HEK293 (cell line): ENCODE measurements at regions not wholly inside any gene's neighbourhood (a gene's known extent, or its start where the extent isn't known, plus 50 kb on each side); places are given as distances from the start of the nearest gene placed in this dataset.

ENCODE experiments used
- KLF8 ChIP-seq: fragments of 450-650 bp; formaldehyde crosslinking; IDR thresholded peaks from 2 replicates; pipeline ENCODE4 v1.5.1; 2016; ENCODE audit warnings: missing biosample characterization, missing genetic modification characterization
- REST ChIP-seq: fragments of 450-650 bp; formaldehyde crosslinking; IDR thresholded peaks from 2 replicates; pipeline ENCODE4 v1.5.1; 2016; ENCODE audit warnings: missing biosample characterization, missing genetic modification characterization
- SALL2 ChIP-seq: fragments of 450-650 bp; formaldehyde crosslinking; IDR thresholded peaks from 2 replicates; pipeline ENCODE4 v1.5.0; 2017; ENCODE audit warnings: missing biosample characterization, mild to moderate bottlenecking, missing genetic modification characterization, borderline replicate concordance
- YY1 ChIP-seq: fragments of 450-650 bp; formaldehyde crosslinking; IDR thresholded peaks from 2 replicates; pipeline ENCODE4 v1.5.1; 2018; ENCODE audit warnings: missing biosample characterization, missing genetic modification characterization
- ZBTB44 ChIP-seq: fragments of 450-650 bp; IDR thresholded peaks from 2 replicates; pipeline ENCODE4 v1.5.1; 2018; ENCODE audit warnings: missing biosample characterization, mild to moderate bottlenecking, missing genetic modification characterization
- ZNF138 ChIP-seq: fragments of 450-650 bp; formaldehyde crosslinking; IDR thresholded peaks from 2 replicates; pipeline ENCODE4 v1.5.1; 2016; ENCODE audit warnings: missing biosample characterization, missing genetic modification characterization, borderline replicate concordance
- ZNF140 ChIP-seq: fragments of 450-650 bp; formaldehyde crosslinking; IDR thresholded peaks from 2 replicates; pipeline ENCODE4 v1.5.1; 2016; ENCODE audit warnings: missing biosample characterization, missing genetic modification characterization
- ZNF274 ChIP-seq, 2 experiments: fragments of 200-500 bp in 1 of 2; fragments of 450-650 bp in 1 of 2; sonication (Bioruptor generic) in 1 of 2; formaldehyde crosslinking in 1 of 2; IDR thresholded peaks; 2 replicates each; pipeline versions ENCODE4 v1.5.1 to v1.6.1; 2014 to 2016; ENCODE audit warnings: borderline replicate concordance in 1 of 2, inconsistent platforms in 1 of 2, low read length in 1 of 2, missing biosample characterization in 1 of 2, missing genetic modification characterization in 1 of 2
- ZNF362 ChIP-seq: fragments of 450-650 bp; formaldehyde crosslinking; IDR thresholded peaks from 2 replicates; pipeline ENCODE4 v1.5.1; 2016; ENCODE audit warnings: missing biosample characterization, missing genetic modification characterization
- ZNF513 ChIP-seq: fragments of 450-650 bp; IDR thresholded peaks from 2 replicates; pipeline ENCODE4 v1.5.1; 2018; ENCODE audit warnings: missing biosample characterization, missing genetic modification characterization
- ZNF580 ChIP-seq: fragments of 450-650 bp; formaldehyde crosslinking; IDR thresholded peaks from 2 replicates; pipeline ENCODE4 v1.5.1; 2016; ENCODE audit warnings: missing biosample characterization, missing genetic modification characterization
- TF ChIP-seq, protein P1 (sequence below): fragments of 450-650 bp; formaldehyde crosslinking; IDR thresholded peaks from 2 replicates; pipeline ENCODE4 v1.5.1; 2016; ENCODE audit warnings: missing biosample characterization, missing genetic modification characterization

- no peak for TF ChIP-seq ZNF138
- TF ChIP-seq ZNF362 (tag by site-specific recombination) = no peak
- no peak for TF ChIP-seq KLF8 (tag by site-specific recombination)
- no peak for TF ChIP-seq ZNF140 (tag by site-specific recombination)
- TF ChIP-seq ZNF580 (tag by site-specific recombination) = no peak
- TF ChIP-seq, protein P1, sequence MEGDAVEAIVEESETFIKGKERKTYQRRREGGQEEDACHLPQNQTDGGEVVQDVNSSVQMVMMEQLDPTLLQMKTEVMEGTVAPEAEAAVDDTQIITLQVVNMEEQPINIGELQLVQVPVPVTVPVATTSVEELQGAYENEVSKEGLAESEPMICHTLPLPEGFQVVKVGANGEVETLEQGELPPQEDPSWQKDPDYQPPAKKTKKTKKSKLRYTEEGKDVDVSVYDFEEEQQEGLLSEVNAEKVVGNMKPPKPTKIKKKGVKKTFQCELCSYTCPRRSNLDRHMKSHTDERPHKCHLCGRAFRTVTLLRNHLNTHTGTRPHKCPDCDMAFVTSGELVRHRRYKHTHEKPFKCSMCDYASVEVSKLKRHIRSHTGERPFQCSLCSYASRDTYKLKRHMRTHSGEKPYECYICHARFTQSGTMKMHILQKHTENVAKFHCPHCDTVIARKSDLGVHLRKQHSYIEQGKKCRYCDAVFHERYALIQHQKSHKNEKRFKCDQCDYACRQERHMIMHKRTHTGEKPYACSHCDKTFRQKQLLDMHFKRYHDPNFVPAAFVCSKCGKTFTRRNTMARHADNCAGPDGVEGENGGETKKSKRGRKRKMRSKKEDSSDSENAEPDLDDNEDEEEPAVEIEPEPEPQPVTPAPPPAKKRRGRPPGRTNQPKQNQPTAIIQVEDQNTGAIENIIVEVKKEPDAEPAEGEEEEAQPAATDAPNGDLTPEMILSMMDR (tag by site-specific recombination) = no peak
- TF ChIP-seq YY1 (tag by site-specific recombination) = no peak
- no peak for TF ChIP-seq ZBTB44 (tag by site-specific recombination)
- no peak for TF ChIP-seq ZNF274 (IDR thresholded peaks at IDR 0.05; ENCODE audit: low read length)
- no peak for TF ChIP-seq ZNF274 (tag by site-specific recombination; IDR thresholded peaks at IDR 0.05; ENCODE audit: borderline replicate concordance)
- no peak for TF ChIP-seq SALL2
- TF ChIP-seq REST (tag by site-specific recombination) = no peak
- no peak for TF ChIP-seq ZNF513 (tag by site-specific recombination)
These were observed 288.5 kb downstream of the SOX4 start for GRCh38 chr6:21881969-21882465.
